ENCODE measurements at regions not wholly inside any gene's neighbourhood (a gene's known extent, or its start where the extent isn't known, plus 50 kb on each side); places are given as distances from the start of the nearest gene placed in this dataset.

DNA sequence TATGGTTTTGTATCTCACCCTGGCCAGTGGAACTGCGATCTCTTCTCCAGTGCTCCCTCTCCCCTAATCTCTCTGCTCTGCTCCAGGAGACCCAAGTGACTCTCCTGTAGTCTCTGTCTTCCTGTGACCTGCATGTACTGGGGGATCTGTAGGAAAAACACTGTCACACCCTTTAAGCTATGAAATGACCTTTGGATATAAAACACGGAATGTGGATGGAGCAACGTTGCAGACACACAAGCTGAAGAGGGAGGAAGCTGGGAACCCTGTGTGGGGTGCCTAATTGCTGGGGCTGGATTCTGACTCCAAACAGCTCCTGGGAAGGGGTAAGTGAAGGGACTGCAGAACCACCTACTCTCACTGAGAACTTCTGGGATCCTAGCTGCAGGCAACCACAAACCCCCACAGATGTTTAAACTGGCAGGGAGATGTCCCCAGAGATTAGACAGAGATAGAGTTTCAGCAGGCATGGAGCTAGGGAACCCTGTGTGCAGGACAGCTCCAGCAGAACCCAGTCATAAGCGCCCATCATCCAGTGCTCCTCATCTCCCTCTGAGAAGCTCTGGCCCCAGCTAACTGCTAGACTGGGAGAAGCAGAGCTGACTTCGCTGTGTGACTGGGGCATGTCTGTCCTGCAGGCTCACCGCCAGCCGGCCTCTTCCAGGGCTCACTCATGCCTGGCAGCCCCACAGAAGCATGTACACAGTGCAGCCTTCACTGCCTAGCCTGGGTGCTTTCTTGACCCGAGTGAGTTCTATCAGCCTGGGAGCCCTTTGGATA, 482.7 kb upstream of the SETBP1 start:
- no peak overlapping the region for H3K4me3 ChIP-seq (ENCODE audit: low read depth in 1 of 5, low read length in 5 of 5)
- H3K9ac ChIP-seq (ENCODE audit: low read length in 5 of 5), result no peak overlapping the region
- peaks cover 0 to 3% (median 0%) of the 10 kb centered on the region in 5 donors for H3K27me3 ChIP-seq (ENCODE audit: control insufficient read depth in 5 of 5, insufficient read depth in 4 of 5, low read length in 5 of 5)
- no peak overlapping the region for H3K27ac ChIP-seq (ENCODE audit: low read depth, low read length)
- H3K4me1 ChIP-seq (ENCODE audit: control insufficient read depth in 5 of 5, insufficient read depth in 5 of 5, low read length in 5 of 5), result no peaks in the 10 kb centered on the region
- no peaks in the 10 kb centered on the region for H3K36me3 ChIP-seq (ENCODE audit: control insufficient read depth in 5 of 5, insufficient read depth in 5 of 5, low read length in 5 of 5)
- no peaks in the 10 kb centered on the region for H3K9me3 ChIP-seq (ENCODE audit: control insufficient read depth in 5 of 5, low read length in 5 of 5)

GRCh38 chr18:44198612-44199284, 481.9 kb upstream of the SETBP1 start:
- peaks cover 0 to 3% (median 0%) of the 10 kb centered on the region in 5 donors for H3K27me3 ChIP-seq (ENCODE audit: control insufficient read depth in 5 of 5, insufficient read depth in 4 of 5, low read length in 5 of 5)
- H3K4me3 ChIP-seq (ENCODE audit: low read depth in 1 of 5, low read length in 5 of 5), result no peak overlapping the region
- no peak overlapping the region for H3K9ac ChIP-seq (ENCODE audit: low read length in 5 of 5)
- H3K27ac ChIP-seq (ENCODE audit: low read depth, low read length), result no peak overlapping the region
- H3K9me3 ChIP-seq (ENCODE audit: control insufficient read depth in 5 of 5, low read length in 5 of 5), result no peaks in the 10 kb centered on the region
- no peaks in the 10 kb centered on the region for H3K4me1 ChIP-seq (ENCODE audit: control insufficient read depth in 5 of 5, insufficient read depth in 5 of 5, low read length in 5 of 5)
- no peaks in the 10 kb centered on the region for H3K36me3 ChIP-seq (ENCODE audit: control insufficient read depth in 5 of 5, insufficient read depth in 5 of 5, low read length in 5 of 5)

DNA sequence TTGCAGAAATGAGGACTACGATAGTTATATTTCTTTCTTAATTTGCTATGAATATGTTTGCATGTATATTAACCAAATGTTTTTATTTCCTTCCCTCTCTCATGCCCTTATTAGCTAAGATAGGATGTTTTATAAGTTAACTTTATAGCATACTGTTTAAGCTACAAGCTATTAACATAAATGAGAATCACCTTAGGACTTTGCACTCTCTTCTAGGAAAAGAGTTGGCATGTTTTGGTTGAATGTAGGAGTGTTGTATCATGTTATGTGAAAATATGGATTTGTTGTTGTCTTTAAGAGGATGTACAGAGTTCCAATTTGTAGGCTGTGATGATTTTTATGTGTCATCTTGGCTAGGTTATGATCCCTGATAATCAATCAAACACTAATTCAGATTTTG, 467.4 kb upstream of the SETBP1 start:
- Histone ChIP-seq H3K4me3 (ENCODE audit: low read depth in 1 of 5, low read length in 5 of 5) (no peak overlapping the region), H3K4me1 (ENCODE audit: control insufficient read depth in 5 of 5, insufficient read depth in 5 of 5, low read length in 5 of 5) (no peaks in the 10 kb centered on the region), H3K9ac (ENCODE audit: low read length in 5 of 5) (no peak overlapping the region), H3K27ac (ENCODE audit: low read depth, low read length) (no peak overlapping the region), H3K9me3 (ENCODE audit: control insufficient read depth in 5 of 5, low read length in 5 of 5) (peaks cover 0 to 5% (median 2%) of the 10 kb centered on the region in 5 donors), H3K27me3 (ENCODE audit: control insufficient read depth in 5 of 5, insufficient read depth in 4 of 5, low read length in 5 of 5) (no peaks in the 10 kb centered on the region), H3K36me3 (ENCODE audit: control insufficient read depth in 5 of 5, insufficient read depth in 5 of 5, low read length in 5 of 5) (no peaks in the 10 kb centered on the region)

DNA sequence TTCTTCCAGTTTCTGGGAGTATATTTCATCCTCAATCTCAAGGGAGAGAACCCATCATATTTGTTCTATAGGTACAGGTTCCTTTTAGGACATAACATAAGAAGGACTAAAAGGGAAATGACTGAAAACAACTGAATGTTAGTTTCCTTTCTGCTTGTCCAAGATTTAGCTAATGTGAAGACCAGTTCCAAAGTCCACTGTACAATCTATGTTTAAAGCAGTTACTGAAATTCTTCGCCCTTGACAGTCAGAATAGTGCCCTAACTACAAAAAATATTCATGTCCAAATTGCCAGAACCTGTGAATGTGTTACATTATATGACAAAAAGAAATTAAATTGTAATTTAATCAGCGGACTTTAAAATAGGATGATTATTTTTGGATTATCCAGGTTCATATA, 466.3 kb upstream of the SETBP1 start:
- Histone ChIP-seq H3K27ac (ENCODE audit: low read depth, low read length) (no peak overlapping the region), H3K9me3 (ENCODE audit: control insufficient read depth in 5 of 5, low read length in 5 of 5) (peaks cover 0 to 5% (median 2%) of the 10 kb centered on the region in 5 donors), H3K9ac (ENCODE audit: low read length in 5 of 5) (no peak overlapping the region), H3K4me1 (ENCODE audit: control insufficient read depth in 5 of 5, insufficient read depth in 5 of 5, low read length in 5 of 5) (no peaks in the 10 kb centered on the region), H3K36me3 (ENCODE audit: control insufficient read depth in 5 of 5, insufficient read depth in 5 of 5, low read length in 5 of 5) (no peaks in the 10 kb centered on the region), H3K27me3 (ENCODE audit: control insufficient read depth in 5 of 5, insufficient read depth in 4 of 5, low read length in 5 of 5) (no peaks in the 10 kb centered on the region), H3K4me3 (ENCODE audit: low read depth in 1 of 5, low read length in 5 of 5) (no peak overlapping the region)

DNA sequence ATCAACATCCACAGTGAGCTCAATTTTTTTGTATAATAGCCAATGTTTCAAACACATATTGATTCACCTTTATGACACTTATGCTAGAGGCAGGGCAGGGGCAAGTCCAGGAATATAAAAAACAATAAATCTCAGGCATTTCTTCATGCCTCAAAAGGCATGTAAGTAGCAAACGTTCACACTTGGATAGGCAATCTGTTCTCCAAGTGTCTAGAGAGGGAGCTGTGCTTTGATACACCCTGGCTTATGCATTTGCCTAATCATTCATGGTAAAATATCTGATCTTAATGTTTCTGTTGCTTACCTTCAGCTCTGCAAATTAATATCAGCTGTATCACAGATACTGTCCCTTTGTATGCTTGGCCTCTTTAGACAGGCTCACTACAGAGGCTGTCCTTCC, 464.5 kb upstream of the SETBP1 start:
- no peak overlapping the region for H3K9ac ChIP-seq (ENCODE audit: low read length in 5 of 5)
- no peaks in the 10 kb centered on the region for H3K4me1 ChIP-seq (ENCODE audit: control insufficient read depth in 5 of 5, insufficient read depth in 5 of 5, low read length in 5 of 5)
- H3K4me3 ChIP-seq (ENCODE audit: low read depth in 1 of 5, low read length in 5 of 5), result no peak overlapping the region
- no peak overlapping the region for H3K27ac ChIP-seq (ENCODE audit: low read depth, low read length)
- no peaks in the 10 kb centered on the region for H3K27me3 ChIP-seq (ENCODE audit: control insufficient read depth in 5 of 5, insufficient read depth in 4 of 5, low read length in 5 of 5)
- H3K9me3 ChIP-seq (ENCODE audit: control insufficient read depth in 5 of 5, low read length in 5 of 5), result peaks cover 0 to 5% (median 2%) of the 10 kb centered on the region in 5 donors
- H3K36me3 ChIP-seq (ENCODE audit: control insufficient read depth in 5 of 5, insufficient read depth in 5 of 5, low read length in 5 of 5), result no peaks in the 10 kb centered on the region

- Histone ChIP-seq H3K4me3 (ENCODE audit: low read depth in 1 of 5, low read length in 5 of 5) (no peak overlapping the region), H3K9me3 (ENCODE audit: control insufficient read depth in 5 of 5, low read length in 5 of 5) (no peaks in the 10 kb centered on the region)
Observed at GRCh38 chr18:44227501-44227900, 453.2 kb upstream of the SETBP1 start.

GRCh38 chr18:44229693-44230108, 451.0 kb upstream of the SETBP1 start:
- Histone ChIP-seq H3K9me3 (ENCODE audit: control insufficient read depth in 5 of 5, low read length in 5 of 5) (no peaks in the 10 kb centered on the region), H3K36me3 (ENCODE audit: control insufficient read depth in 5 of 5, insufficient read depth in 5 of 5, low read length in 5 of 5) (no peaks in the 10 kb centered on the region)

More at GRCh38 chr18:44227501-44227900, 453.2 kb upstream of the SETBP1 start:
- no peaks in the 10 kb centered on the region for H3K36me3 ChIP-seq (ENCODE audit: control insufficient read depth in 5 of 5, insufficient read depth in 5 of 5, low read length in 5 of 5)
- H3K27ac ChIP-seq (ENCODE audit: low read depth, low read length), result no peak overlapping the region
- H3K27me3 ChIP-seq (ENCODE audit: control insufficient read depth in 5 of 5, insufficient read depth in 4 of 5, low read length in 5 of 5), result no peaks in the 10 kb centered on the region
- H3K4me1 ChIP-seq (ENCODE audit: control insufficient read depth in 5 of 5, insufficient read depth in 5 of 5, low read length in 5 of 5), result peaks cover 0 to 5% (median 3%) of the 10 kb centered on the region in 5 donors
- no peak overlapping the region for H3K9ac ChIP-seq (ENCODE audit: low read length in 5 of 5)

DNA sequence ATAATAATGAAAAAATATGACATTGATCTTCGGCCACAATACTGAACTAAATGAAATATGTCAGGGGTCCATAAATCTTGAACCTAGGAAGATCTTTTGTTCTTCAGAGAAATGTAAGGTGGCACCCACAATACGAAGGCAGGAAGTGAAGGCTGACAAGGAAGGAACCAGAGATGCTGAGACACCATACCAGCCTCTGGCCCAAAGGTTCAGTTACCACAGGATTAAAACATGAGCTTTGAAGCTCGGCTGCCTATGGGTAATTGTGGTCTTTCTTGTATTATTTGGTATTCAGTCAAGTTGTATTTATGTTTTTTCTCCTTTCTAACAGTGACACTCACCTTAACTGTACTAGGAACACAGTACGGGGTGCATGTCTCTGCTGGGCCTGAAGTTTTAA, 448.8 kb upstream of the SETBP1 start:
- no peak overlapping the region for H3K27ac ChIP-seq (ENCODE audit: low read depth, low read length)
- H3K9me3 ChIP-seq (ENCODE audit: control insufficient read depth in 5 of 5, low read length in 5 of 5), result no peaks in the 10 kb centered on the region

More at GRCh38 chr18:44229693-44230108, 451.0 kb upstream of the SETBP1 start:
- Histone ChIP-seq H3K9ac (ENCODE audit: low read length in 5 of 5) (no peak overlapping the region), H3K4me1 (ENCODE audit: control insufficient read depth in 5 of 5, insufficient read depth in 5 of 5, low read length in 5 of 5) (peaks cover 0 to 5% (median 3%) of the 10 kb centered on the region in 5 donors), H3K27ac (ENCODE audit: low read depth, low read length) (no peak overlapping the region), H3K4me3 (ENCODE audit: low read depth in 1 of 5, low read length in 5 of 5) (no peak overlapping the region), H3K27me3 (ENCODE audit: control insufficient read depth in 5 of 5, insufficient read depth in 4 of 5, low read length in 5 of 5) (no peaks in the 10 kb centered on the region)

DNA sequence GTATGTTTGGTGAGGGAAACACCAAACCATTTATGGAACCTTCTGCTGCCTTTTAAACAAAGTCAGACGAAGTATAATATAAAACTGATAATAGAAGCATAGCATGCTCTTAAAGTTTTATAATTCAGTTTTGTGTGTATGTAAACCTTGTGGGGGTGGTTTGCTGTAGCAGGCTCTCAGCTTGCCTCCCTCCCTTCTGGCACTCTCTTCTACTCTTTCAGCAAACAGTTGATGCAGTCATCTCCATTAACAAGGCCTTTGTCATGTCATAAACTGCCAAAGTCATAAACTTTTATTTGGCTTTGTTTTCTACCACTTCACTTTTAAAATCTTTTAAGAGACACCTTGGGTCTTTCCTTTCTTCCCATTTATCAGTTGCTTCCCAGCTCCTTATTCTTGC, 448.2 kb upstream of the SETBP1 start:
- Histone ChIP-seq H3K4me1 (ENCODE audit: control insufficient read depth in 5 of 5, insufficient read depth in 5 of 5, low read length in 5 of 5) (peaks cover 0 to 5% (median 3%) of the 10 kb centered on the region in 5 donors), H3K9me3 (ENCODE audit: control insufficient read depth in 5 of 5, low read length in 5 of 5) (no peaks in the 10 kb centered on the region), H3K27me3 (ENCODE audit: control insufficient read depth in 5 of 5, insufficient read depth in 4 of 5, low read length in 5 of 5) (no peaks in the 10 kb centered on the region), H3K9ac (ENCODE audit: low read length in 5 of 5) (no peak overlapping the region), H3K36me3 (ENCODE audit: control insufficient read depth in 5 of 5, insufficient read depth in 5 of 5, low read length in 5 of 5) (no peaks in the 10 kb centered on the region), H3K4me3 (ENCODE audit: low read depth in 1 of 5, low read length in 5 of 5) (no peak overlapping the region), H3K27ac (ENCODE audit: low read depth, low read length) (no peak overlapping the region)

More for the DNA sequence above, 448.8 kb upstream of the SETBP1 start:
- H3K27me3 ChIP-seq (ENCODE audit: control insufficient read depth in 5 of 5, insufficient read depth in 4 of 5, low read length in 5 of 5), result no peaks in the 10 kb centered on the region
- H3K9ac ChIP-seq (ENCODE audit: low read length in 5 of 5), result no peak overlapping the region
- no peaks in the 10 kb centered on the region for H3K36me3 ChIP-seq (ENCODE audit: control insufficient read depth in 5 of 5, insufficient read depth in 5 of 5, low read length in 5 of 5)
- peaks cover 0 to 5% (median 3%) of the 10 kb centered on the region in 5 donors for H3K4me1 ChIP-seq (ENCODE audit: control insufficient read depth in 5 of 5, insufficient read depth in 5 of 5, low read length in 5 of 5)
- no peak overlapping the region for H3K4me3 ChIP-seq (ENCODE audit: low read depth in 1 of 5, low read length in 5 of 5)

GRCh38 chr18:44238454-44238853, 442.2 kb upstream of the SETBP1 start:
- Histone ChIP-seq H3K9ac (ENCODE audit: low read length in 5 of 5) (no peak overlapping the region), H3K4me1 (ENCODE audit: control insufficient read depth in 5 of 5, insufficient read depth in 5 of 5, low read length in 5 of 5) (no peaks in the 10 kb centered on the region), H3K4me3 (ENCODE audit: low read depth in 1 of 5, low read length in 5 of 5) (no peak overlapping the region), H3K9me3 (ENCODE audit: control insufficient read depth in 5 of 5, low read length in 5 of 5) (no peaks in the 10 kb centered on the region), H3K27ac (ENCODE audit: low read depth, low read length) (no peak overlapping the region), H3K27me3 (ENCODE audit: control insufficient read depth in 5 of 5, insufficient read depth in 4 of 5, low read length in 5 of 5) (no peaks in the 10 kb centered on the region), H3K36me3 (ENCODE audit: control insufficient read depth in 5 of 5, insufficient read depth in 5 of 5, low read length in 5 of 5) (no peaks in the 10 kb centered on the region)

Measured in subcutaneous abdominal adipose tissue (tissue), 5 donors.